HG02759 (cell line): ENCODE measurements at regions not wholly inside any gene's neighbourhood (a gene's known extent, or its start where the extent isn't known, plus 50 kb on each side); places are given as distances from the start of the nearest gene placed in this dataset.

Source experiments
- ATAC-seq: cut with Tn5 transposase; IDR thresholded peaks from one replicate; pipeline ENCODE4 v1.9.1; 2021; ENCODE audit warnings: mild to moderate bottlenecking, moderate library complexity; ENCODE audit not compliant: unreplicated experiment

GRCh38 chr9:7246917-7247522 is 489.2 kb downstream of the KDM4C start:
- no peak for ATAC-seq

DNA sequence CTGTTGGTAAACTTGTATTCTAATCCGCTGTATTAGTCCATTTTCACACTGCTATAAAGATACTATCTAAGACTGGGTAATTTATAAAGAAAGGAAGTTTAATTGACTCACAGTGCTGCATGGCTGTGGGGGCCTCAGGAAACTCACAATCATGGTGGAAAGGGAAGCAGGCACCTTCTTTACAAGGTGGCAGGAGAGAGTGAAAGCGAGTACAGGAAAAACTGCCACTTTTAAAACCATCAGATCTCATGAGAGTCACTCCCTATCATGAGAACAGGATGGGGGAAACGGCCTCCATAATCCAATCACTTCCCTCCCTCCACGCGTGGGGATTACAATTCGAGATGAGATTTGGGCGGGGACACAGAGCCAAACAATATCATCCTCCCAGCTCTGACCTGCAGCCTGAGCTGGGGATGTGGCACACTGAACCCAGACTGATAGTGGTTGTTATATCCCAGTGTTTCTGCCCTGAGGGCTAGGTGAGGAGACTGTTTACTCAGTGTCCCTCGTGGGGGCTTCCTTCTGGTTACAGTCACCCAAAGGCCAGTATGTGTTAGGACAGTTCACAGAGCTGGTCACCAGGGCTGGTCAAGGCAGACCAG is 488.3 kb downstream of the KDM4C start:
- ATAC-seq, result no peak

GRCh38 chr9:7243838-7244237 is 486.1 kb downstream of the KDM4C start:
- no peak for ATAC-seq

DNA sequence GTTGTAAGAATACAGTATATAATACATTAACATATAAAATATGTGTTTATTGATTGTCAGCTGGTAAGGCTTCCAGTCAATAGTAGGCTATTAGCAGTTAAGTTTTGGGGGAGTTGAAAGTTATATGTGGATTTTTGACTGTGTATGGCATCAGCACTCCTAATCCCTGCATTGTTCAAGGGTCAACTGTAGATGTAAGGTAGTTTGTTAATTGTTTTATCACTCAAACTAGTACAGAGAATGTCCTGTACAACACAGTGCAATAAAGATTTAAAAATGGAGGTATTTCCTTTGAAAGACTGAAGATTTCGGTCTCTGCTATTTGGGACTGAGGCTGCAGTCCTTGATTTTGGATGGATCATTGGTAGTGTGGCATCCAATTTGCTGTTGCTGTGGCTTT is 484.4 kb downstream of the KDM4C start:
- ATAC-seq, result no peak

DNA sequence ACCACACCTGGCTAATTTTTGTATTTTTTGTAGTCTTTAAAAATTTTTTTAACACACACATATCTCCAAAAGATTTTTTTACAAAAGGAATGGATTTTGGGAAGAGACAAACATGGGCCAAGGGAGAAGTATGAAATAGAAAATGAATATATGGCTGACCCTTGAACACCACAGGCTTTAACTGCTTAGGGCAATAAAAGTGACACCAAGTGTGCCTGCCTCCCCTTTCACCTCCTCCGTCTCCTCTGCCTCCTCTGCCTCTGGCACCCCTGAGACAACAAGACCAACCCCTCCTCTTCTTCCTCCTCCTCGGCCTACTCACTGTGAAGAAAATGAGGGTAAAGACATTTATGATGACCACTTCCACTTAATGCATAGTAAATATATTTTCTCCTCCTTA is 483.9 kb downstream of the KDM4C start:
- no peak for ATAC-seq

GRCh38 chr9:7240569-7241311 is 483.0 kb downstream of the KDM4C start:
- ATAC-seq, result no peak

- ATAC-seq, result no peak
Measured at GRCh38 chr9:7239708-7240107, 481.9 kb downstream of the KDM4C start.

DNA sequence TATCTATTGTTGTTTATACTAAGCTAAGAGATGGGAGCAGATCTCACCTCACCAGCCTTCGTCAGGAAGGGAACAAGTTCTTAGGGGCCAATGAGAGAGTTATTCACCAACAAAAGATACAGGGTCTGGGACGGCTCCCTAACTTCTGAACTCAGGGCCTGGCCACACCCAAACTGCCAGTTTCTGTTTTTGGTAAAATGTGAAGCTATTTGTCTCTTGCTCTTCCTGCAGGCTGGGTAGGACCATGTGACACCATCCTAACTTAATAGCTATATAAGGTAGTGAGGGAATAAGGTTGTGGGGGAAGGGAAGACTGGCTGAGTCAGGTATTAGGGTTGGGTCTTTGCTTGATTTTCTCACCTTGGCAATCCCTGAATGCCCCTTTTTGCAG is 480.5 kb downstream of the KDM4C start:
- ATAC-seq, result no peak

- ATAC-seq, result no peak
Measured at GRCh38 chr9:7237473-7238246, 479.9 kb downstream of the KDM4C start.

- ATAC-seq, result no peak
Measured at GRCh38 chr9:7236186-7236585, 478.4 kb downstream of the KDM4C start.

DNA sequence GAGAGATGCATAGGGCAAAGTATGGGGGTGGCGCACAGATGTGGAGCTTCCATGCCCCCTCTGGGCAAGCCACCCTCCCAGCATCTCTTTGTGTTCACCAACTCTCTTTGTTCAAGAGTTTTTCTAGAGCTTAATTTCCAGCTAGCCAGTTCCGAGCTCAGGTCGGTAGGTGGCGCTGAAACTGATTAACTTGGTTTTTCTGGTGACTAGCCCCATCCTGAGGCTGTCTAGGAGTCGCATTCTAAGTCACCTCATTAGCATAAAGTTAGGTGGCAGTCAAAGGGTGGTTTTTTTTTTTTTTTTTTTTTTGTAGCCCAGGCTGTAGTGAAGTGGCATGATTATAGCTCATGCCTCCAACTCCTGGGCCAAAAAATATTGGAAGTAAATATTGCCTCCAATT is 476.4 kb downstream of the KDM4C start:
- ATAC-seq, result no peak

DNA sequence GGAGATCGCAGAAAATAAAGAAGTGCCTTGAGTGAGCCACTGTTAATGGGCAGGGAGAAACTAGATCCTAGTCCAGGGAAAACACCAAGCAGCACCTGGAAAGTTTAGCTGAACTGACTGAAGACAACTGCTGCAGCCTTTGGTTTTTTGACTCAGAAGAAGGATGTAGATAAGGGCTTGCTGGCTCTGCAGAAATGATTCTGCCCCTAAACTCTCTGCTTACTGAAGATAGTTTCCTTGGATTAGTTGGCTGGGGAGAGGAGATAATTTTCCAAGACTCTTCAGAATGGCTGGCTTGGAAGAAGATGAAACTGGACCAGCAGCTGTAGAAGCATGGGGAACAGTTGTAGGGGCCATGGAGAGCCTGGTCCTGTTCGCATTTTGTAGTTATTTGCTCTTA is 471.8 kb downstream of the KDM4C start:
- ATAC-seq, result no peak

- ATAC-seq, result no peak
Measured at GRCh38 chr9:7228726-7229125, 471.0 kb downstream of the KDM4C start.

- ATAC-seq, result no peak
Measured at GRCh38 chr9:7227951-7228350, 470.2 kb downstream of the KDM4C start.

- ATAC-seq, result no peak
Measured at GRCh38 chr9:7226007-7226640, 468.4 kb downstream of the KDM4C start.
